ENCODE measurements at regions not wholly inside any gene's neighbourhood (a gene's known extent, or its start where the extent isn't known, plus 50 kb on each side); places are given as distances from the start of the nearest gene placed in this dataset.

DNA sequence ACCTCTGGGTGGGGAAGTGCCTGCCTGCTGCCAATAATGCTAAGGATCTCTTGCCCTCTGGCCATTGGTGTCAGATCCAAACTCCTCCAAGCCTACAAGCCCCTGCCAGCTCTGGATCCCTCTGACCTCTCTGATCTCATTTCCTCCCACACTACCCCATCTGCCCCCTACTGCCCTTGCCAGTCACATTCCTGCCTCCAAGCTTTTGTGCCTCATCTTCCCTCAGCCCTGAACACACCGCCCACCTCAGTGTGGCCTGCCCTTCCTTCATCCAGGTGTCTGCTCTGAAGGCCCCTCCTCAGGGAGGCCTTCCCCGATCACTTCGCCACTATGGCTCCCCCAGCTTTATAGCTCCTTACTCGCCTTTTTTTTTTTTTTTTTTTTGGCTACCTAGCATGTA is 161.0 kb upstream of the GLI2 start:
- ChIA-PET CTCF (ENCODE audit: partially characterized antibody) (interaction anchor here (0.6 to 2.7 kb wide), 13 partner anchors 14 to 203 kb away, joined by 3 to 7 read pairs (median 3); no protein-coding TSS in a partner anchor), POLR2A (ENCODE audit: partially characterized antibody) (no interaction called here)
- H4K91ac ChIP-seq (replicated peaks; ENCODE audit: insufficient read length, low read length), result no peak overlapping the region
- H4K20me1 ChIP-seq (replicated peaks in 1 of 2; ENCODE audit: control insufficient read depth in 1 of 2, insufficient read depth in 2 of 2, low read length in 2 of 2), result peaks cover 0 to 2% of the 10 kb centered on the region in 2 experiments
- 64% methylated on average over 4 of the region's 4 CpGs; no CpG with 5 or more reads in 1 of the 2 experiments for WGBS, 2 experiments (ENCODE audit: extremely low coverage in 1 of 2, insufficient coverage in 1 of 2, insufficient read length in 1 of 2, insufficient replicate concordance in 2 of 2, low coverage in 1 of 2, low lambda C conversion rate in 2 of 2, missing lambda C conversion rate in 1 of 2)
- no peak overlapping the region for H4K8ac ChIP-seq (ENCODE audit: extremely low read depth, insufficient read depth, low read length)
- no peak for FAIRE-seq
- H2BK12ac ChIP-seq (ENCODE audit: low read depth, low read length), result no peak overlapping the region
- H3K4me3 ChIP-seq (ENCODE audit: extremely low read depth in 1 of 4, insufficient read depth in 2 of 4, low read depth in 3 of 4, low read length in 4 of 4), result no peak overlapping the region
- no peak overlapping the region for H3K14ac ChIP-seq (ENCODE audit: insufficient read length)
- no peak overlapping the region for H2AFZ ChIP-seq (ENCODE audit: low read length)
- H2BK20ac ChIP-seq (ENCODE audit: low read length), result no peak overlapping the region
- no peak overlapping the region for H4K5ac ChIP-seq (ENCODE audit: insufficient read length, low read depth, low read length)
- H3K4ac ChIP-seq (replicated peaks; ENCODE audit: insufficient read length, low read depth, low read length), result no peak overlapping the region
- peaks cover 0 to 57% (median 29%) of the 10 kb centered on the region in 4 experiments; a peak in 6 of 7 replicates for H3K27me3 ChIP-seq (replicated peaks in 1 of 4; ENCODE audit: control insufficient read depth in 3 of 4, extremely low read depth in 1 of 4, insufficient read depth in 3 of 4, low read length in 3 of 4)
- no peaks in the 10 kb centered on the region; the same call in 1 of the 2 replicates for H3K23me2 ChIP-seq (ENCODE audit: low read depth, low read length)
- H3K56ac ChIP-seq (replicated peaks; ENCODE audit: insufficient read length, low read depth, low read length), result no peak overlapping the region
- no peak overlapping the region for H2AK5ac ChIP-seq (ENCODE audit: low read depth, low read length)
- no peak overlapping the region for H2BK15ac ChIP-seq (ENCODE audit: low read length)
- no peak overlapping the region for H3K23ac ChIP-seq (ENCODE audit: insufficient read length)
- no peaks in the 10 kb centered on the region for H3K79me1 ChIP-seq (ENCODE audit: low read depth, low read length)
- no peaks in the 10 kb centered on the region for H3K36me3 ChIP-seq (ENCODE audit: control insufficient read depth in 2 of 4, insufficient read depth in 4 of 4, low read length in 3 of 4)
- H3K27ac ChIP-seq (ENCODE audit: low read depth, low read length), result no peak overlapping the region
- H3K18ac ChIP-seq (ENCODE audit: extremely low read depth, low read length), result no peak overlapping the region
- no peak overlapping the region for H3K9ac ChIP-seq (replicated peaks in 1 of 4; ENCODE audit: extremely low read depth in 1 of 4, low read depth in 3 of 4, low read length in 3 of 4)
- no peak overlapping the region for H2BK5ac ChIP-seq (ENCODE audit: low read depth, low read length)
- no peak overlapping the region for H2BK120ac ChIP-seq (replicated peaks; ENCODE audit: low read depth, low read length)
- H3K4me1 ChIP-seq (replicated peaks in 1 of 4; ENCODE audit: control insufficient read depth in 3 of 4, insufficient read depth in 4 of 4, low read length in 3 of 4), result peaks cover 0 to 3% (median 2%) of the 10 kb centered on the region in 4 experiments; a peak in 4 of 7 replicates
- no peak for TF ChIP-seq RFX5 (IDR thresholded peaks at IDR 0.05; ENCODE audit: borderline replicate concordance, low read depth, low read length)
- TF ChIP-seq ASH2L (IDR thresholded peaks at IDR 0.05; ENCODE audit: low read length), result no peak
- no peak for TF ChIP-seq PHF8 (conservative IDR thresholded peaks at IDR 0.05; ENCODE audit: low read depth, low read length)
- no peak for TF ChIP-seq JUND (IDR thresholded peaks at IDR 0.05; ENCODE audit: low read length)
- no peak for TF ChIP-seq EP300 (IDR thresholded peaks at IDR 0.05; ENCODE audit: borderline replicate concordance in 1 of 2, low read depth in 2 of 2, low read length in 2 of 2)
- TF ChIP-seq CHD1 (IDR thresholded peaks at IDR 0.05; ENCODE audit: low read depth, low read length), result no peak
- no peak for TF ChIP-seq SIX5 (IDR thresholded peaks at IDR 0.05; ENCODE audit: low read depth, low read length)
- no peak for TF ChIP-seq POU5F1 (IDR thresholded peaks at IDR 0.05; ENCODE audit: low read depth, low read length)
- TF ChIP-seq YY1 (IDR thresholded peaks at IDR 0.05; ENCODE audit: low read depth, low read length), result no peak
- TF ChIP-seq SIRT6 (IDR thresholded peaks at IDR 0.05; ENCODE audit: low read length), result no peak
- TF ChIP-seq POLR2A (IDR thresholded peaks at IDR 0.05; ENCODE audit: control extremely low read depth in 1 of 2, low read depth in 2 of 2, low read length in 2 of 2), result no peak
- TF ChIP-seq HDAC6 (IDR thresholded peaks at IDR 0.05; ENCODE audit: low read depth, low read length), result no peak
- no peaks in the 10 kb centered on the region for H3K9me3 ChIP-seq (ENCODE audit: insufficient read depth in 2 of 2, low read depth in 1 of 2, low read length in 1 of 2)
- no peaks in the 10 kb centered on the region for H3K79me2 ChIP-seq (ENCODE audit: control insufficient read depth in 1 of 2, insufficient read depth in 2 of 2, low read length in 2 of 2)
- H3K4me2 ChIP-seq (ENCODE audit: insufficient read depth in 1 of 2, low read depth in 2 of 2, low read length in 2 of 2), result 0 out of 4 replicates have a peak overlapping the region, but pooled peaks of 1 of the 2 experiments have one; percentile 18
- no peak for DNase-seq (ENCODE audit: low read depth in 1 of 2, low spot score in 2 of 2)
